ENCODE measurements at regions not wholly inside any gene's neighbourhood (a gene's known extent, or its start where the extent isn't known, plus 50 kb on each side); places are given as distances from the start of the nearest gene placed in this dataset.

- BruUV-seq (replicated peaks) = no TSS peak
- CTCF ChIA-PET = interaction anchor here (1.3 to 1.8 kb wide), 2 partner anchors 10 to 20 kb away, joined by 3 to 7 read pairs; no protein-coding TSS in a partner anchor
- peak; percentile 9 for DNase-seq
- Mint-ChIP-seq H3K4me3 (ENCODE audit: low read depth, unreplicated experiment) (no peak overlapping the region), H3K4me1 (ENCODE audit: low read depth, unreplicated experiment) (peaks cover 14% of the 10 kb centered on the region), H3K36me3 (ENCODE audit: insufficient read depth, unreplicated experiment) (no peaks in the 10 kb centered on the region), H3K27ac (ENCODE audit: unreplicated experiment) (peak overlapping the region; percentile 21), H3K27me3 (ENCODE audit: unreplicated experiment) (no peaks in the 10 kb centered on the region), H3K9me3 (ENCODE audit: low read depth, unreplicated experiment) (no peaks in the 10 kb centered on the region)
- TF ChIP-seq, protein P1, sequence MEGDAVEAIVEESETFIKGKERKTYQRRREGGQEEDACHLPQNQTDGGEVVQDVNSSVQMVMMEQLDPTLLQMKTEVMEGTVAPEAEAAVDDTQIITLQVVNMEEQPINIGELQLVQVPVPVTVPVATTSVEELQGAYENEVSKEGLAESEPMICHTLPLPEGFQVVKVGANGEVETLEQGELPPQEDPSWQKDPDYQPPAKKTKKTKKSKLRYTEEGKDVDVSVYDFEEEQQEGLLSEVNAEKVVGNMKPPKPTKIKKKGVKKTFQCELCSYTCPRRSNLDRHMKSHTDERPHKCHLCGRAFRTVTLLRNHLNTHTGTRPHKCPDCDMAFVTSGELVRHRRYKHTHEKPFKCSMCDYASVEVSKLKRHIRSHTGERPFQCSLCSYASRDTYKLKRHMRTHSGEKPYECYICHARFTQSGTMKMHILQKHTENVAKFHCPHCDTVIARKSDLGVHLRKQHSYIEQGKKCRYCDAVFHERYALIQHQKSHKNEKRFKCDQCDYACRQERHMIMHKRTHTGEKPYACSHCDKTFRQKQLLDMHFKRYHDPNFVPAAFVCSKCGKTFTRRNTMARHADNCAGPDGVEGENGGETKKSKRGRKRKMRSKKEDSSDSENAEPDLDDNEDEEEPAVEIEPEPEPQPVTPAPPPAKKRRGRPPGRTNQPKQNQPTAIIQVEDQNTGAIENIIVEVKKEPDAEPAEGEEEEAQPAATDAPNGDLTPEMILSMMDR (IDR thresholded peaks at IDR 0.05; ENCODE audit: unreplicated experiment) = no peak
- intact Hi-C loops (cut with micrococcal nuclease; ENCODE audit: unreplicated experiment) = no loop called here
These were observed 237.3 kb downstream of the OSR1 start for GRCh38 chr2:19120941-19121750.

DNA sequence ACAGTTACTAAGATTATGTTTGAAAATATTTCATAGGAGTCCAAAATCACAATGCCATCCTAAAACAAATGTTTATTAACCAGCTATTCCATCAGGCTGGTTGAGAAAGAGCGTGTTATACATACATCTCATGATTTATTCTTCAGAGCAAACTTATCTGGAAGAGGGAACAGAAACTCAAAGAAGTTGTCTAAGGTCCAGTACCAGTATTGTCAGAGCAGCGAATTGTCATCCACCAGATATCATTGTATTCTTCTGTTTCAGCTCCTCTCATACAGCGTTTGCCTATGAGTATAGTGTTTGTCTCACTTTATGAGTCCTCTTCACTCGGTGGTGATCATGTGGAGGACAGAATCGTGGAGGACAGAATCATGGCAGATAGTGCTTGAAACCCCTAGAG lies 238.2 kb downstream of the OSR1 start:
- no peak for DNase-seq
- no peaks in the 10 kb centered on the region for H3K9me3 Mint-ChIP-seq (ENCODE audit: low read depth, unreplicated experiment)
- CTCF ChIA-PET = interaction anchor here (1.3 kb wide), 1 partner anchor 21 kb away, joined by 3 read pairs; no protein-coding TSS in a partner anchor
- H3K27me3 Mint-ChIP-seq (ENCODE audit: unreplicated experiment) = no peaks in the 10 kb centered on the region
- H3K4me1 Mint-ChIP-seq (ENCODE audit: low read depth, unreplicated experiment) = peaks cover 14% of the 10 kb centered on the region
- TF ChIP-seq, protein P1 (IDR thresholded peaks at IDR 0.05; ENCODE audit: unreplicated experiment) = no peak
- intact Hi-C loops (cut with micrococcal nuclease; ENCODE audit: unreplicated experiment) = no loop called here
- H3K27ac Mint-ChIP-seq (ENCODE audit: unreplicated experiment) = no peak overlapping the region
- BruUV-seq (replicated peaks) = no TSS peak
- no peak overlapping the region for H3K4me3 Mint-ChIP-seq (ENCODE audit: low read depth, unreplicated experiment)
- no peaks in the 10 kb centered on the region for H3K36me3 Mint-ChIP-seq (ENCODE audit: insufficient read depth, unreplicated experiment)

- Mint-ChIP-seq H3K4me3 (ENCODE audit: low read depth, unreplicated experiment) (no peak overlapping the region), H3K27me3 (ENCODE audit: unreplicated experiment) (no peaks in the 10 kb centered on the region), H3K4me1 (ENCODE audit: low read depth, unreplicated experiment) (peaks cover 14% of the 10 kb centered on the region), H3K27ac (ENCODE audit: unreplicated experiment) (no peak overlapping the region), H3K9me3 (ENCODE audit: low read depth, unreplicated experiment) (no peaks in the 10 kb centered on the region), H3K36me3 (ENCODE audit: insufficient read depth, unreplicated experiment) (no peaks in the 10 kb centered on the region)
- CTCF ChIA-PET = no interaction called here
- BruUV-seq (replicated peaks) = no TSS peak
- TF ChIP-seq, protein P1 (IDR thresholded peaks at IDR 0.05; ENCODE audit: unreplicated experiment) = no peak
- intact Hi-C loops (cut with micrococcal nuclease; ENCODE audit: unreplicated experiment) = no loop called here
- DNase-seq = no peak
These were observed 239.0 kb downstream of the OSR1 start for GRCh38 chr2:19119326-19120001.

- no peak overlapping the region for H3K27ac Mint-ChIP-seq (ENCODE audit: unreplicated experiment)
- no peaks in the 10 kb centered on the region for H3K36me3 Mint-ChIP-seq (ENCODE audit: insufficient read depth, unreplicated experiment)
- TF ChIP-seq, protein P1 (IDR thresholded peaks at IDR 0.05; ENCODE audit: unreplicated experiment) = no peak
- H3K27me3 Mint-ChIP-seq (ENCODE audit: unreplicated experiment) = no peaks in the 10 kb centered on the region
- H3K4me3 Mint-ChIP-seq (ENCODE audit: low read depth, unreplicated experiment) = no peak overlapping the region
- no TSS peak for BruUV-seq (replicated peaks)
- peaks cover 13% of the 10 kb centered on the region for H3K4me1 Mint-ChIP-seq (ENCODE audit: low read depth, unreplicated experiment)
- DNase-seq = no peak
- intact Hi-C loops (cut with micrococcal nuclease; ENCODE audit: unreplicated experiment) = no loop called here
- CTCF ChIA-PET = no interaction called here
- no peaks in the 10 kb centered on the region for H3K9me3 Mint-ChIP-seq (ENCODE audit: low read depth, unreplicated experiment)
These were observed 241.5 kb downstream of the OSR1 start for GRCh38 chr2:19116918-19117317.

Measured in Calu3 (cell line).